SHP77 (cell line): ENCODE measurements at regions not wholly inside any gene's neighbourhood (a gene's known extent, or its start where the extent isn't known, plus 50 kb on each side); places are given as distances from the start of the nearest gene placed in this dataset.

ENCODE experiments used
- DNase-seq, 2 experiments: peaks; one replicate each; lab custom pipeline; 2025; lab: John Stamatoyannopoulos, UW

GRCh38 chr22:48143856-48144255 lies 1381.4 kb downstream of the TBC1D22A start:
- DNase-seq = no peak

- no peak for DNase-seq
Measured at GRCh38 chr22:48142388-48142787, 1379.9 kb downstream of the TBC1D22A start.

GRCh38 chr22:48141301-48141700 lies 1378.9 kb downstream of the TBC1D22A start:
- no peak for DNase-seq

- DNase-seq = no peak
Measured at GRCh38 chr22:48140261-48140813, 1377.9 kb downstream of the TBC1D22A start.

- DNase-seq = no peak
Measured at GRCh38 chr22:48139776-48140175, 1377.3 kb downstream of the TBC1D22A start.

GRCh38 chr22:48138855-48139254 lies 1376.4 kb downstream of the TBC1D22A start:
- DNase-seq = no peak

- no peak for DNase-seq
Measured at GRCh38 chr22:48138427-48138826, 1376.0 kb downstream of the TBC1D22A start.

- DNase-seq = peak in 1 of 2 experiments; percentile 8
Measured at GRCh38 chr22:48137640-48138039, 1375.2 kb downstream of the TBC1D22A start.

- DNase-seq = no peak
Measured at GRCh38 chr22:48135592-48135991, 1373.1 kb downstream of the TBC1D22A start.

- no peak for DNase-seq
Measured at GRCh38 chr22:48125416-48125815, 1363.0 kb downstream of the TBC1D22A start.

GRCh38 chr22:48121984-48122383 lies 1359.5 kb downstream of the TBC1D22A start:
- DNase-seq = no peak

- no peak for DNase-seq
Measured at GRCh38 chr22:48118654-48119053, 1356.2 kb downstream of the TBC1D22A start.

GRCh38 chr22:48116871-48117270 lies 1354.4 kb downstream of the TBC1D22A start:
- DNase-seq = no peak

- no peak for DNase-seq
Measured at GRCh38 chr22:48112687-48113521, 1350.5 kb downstream of the TBC1D22A start.

GRCh38 chr22:48106715-48107259 lies 1344.3 kb downstream of the TBC1D22A start:
- no peak for DNase-seq

GRCh38 chr22:48106215-48106614 lies 1343.8 kb downstream of the TBC1D22A start:
- no peak for DNase-seq

GRCh38 chr22:48105259-48105658 lies 1342.8 kb downstream of the TBC1D22A start:
- DNase-seq = no peak

GRCh38 chr22:48104766-48105165 lies 1342.3 kb downstream of the TBC1D22A start:
- DNase-seq = no peak

GRCh38 chr22:48104102-48104738 lies 1341.8 kb downstream of the TBC1D22A start:
- DNase-seq = no peak

GRCh38 chr22:48103126-48103875 lies 1340.9 kb downstream of the TBC1D22A start:
- no peak for DNase-seq

GRCh38 chr22:48102581-48102980 lies 1340.1 kb downstream of the TBC1D22A start:
- no peak for DNase-seq

GRCh38 chr22:48101704-48102103 lies 1339.3 kb downstream of the TBC1D22A start:
- no peak for DNase-seq
